ENCODE measurements at regions not wholly inside any gene's neighbourhood (a gene's known extent, or its start where the extent isn't known, plus 50 kb on each side); places are given as distances from the start of the nearest gene placed in this dataset.

- TF ChIP-seq CTCF (IDR thresholded peaks at IDR 0.05), result no peak
Measured at GRCh38 chr11:41519696-41520095, 60.2 kb upstream of the LRRC4C start.

- no peak for TF ChIP-seq CTCF (IDR thresholded peaks at IDR 0.05)
Measured at GRCh38 chr11:41522391-41522790, 62.9 kb upstream of the LRRC4C start.

- no peak for TF ChIP-seq CTCF (IDR thresholded peaks at IDR 0.05)
Measured at GRCh38 chr11:41522899-41523672, 63.6 kb upstream of the LRRC4C start.

GRCh38 chr11:41527530-41527929, 68.1 kb upstream of the LRRC4C start:
- no peak for TF ChIP-seq CTCF (IDR thresholded peaks at IDR 0.05)

GRCh38 chr11:41532413-41532812, 73.0 kb upstream of the LRRC4C start:
- no peak for TF ChIP-seq CTCF (IDR thresholded peaks at IDR 0.05)

GRCh38 chr11:41533761-41534160, 74.3 kb upstream of the LRRC4C start:
- TF ChIP-seq CTCF (IDR thresholded peaks at IDR 0.05), result no peak

- TF ChIP-seq CTCF (IDR thresholded peaks at IDR 0.05), result no peak
Measured at GRCh38 chr11:41534391-41534790, 74.9 kb upstream of the LRRC4C start.

GRCh38 chr11:41534861-41535260, 75.4 kb upstream of the LRRC4C start:
- no peak for TF ChIP-seq CTCF (IDR thresholded peaks at IDR 0.05)

Data from LNCAP (cell line).